ENCODE measurements at regions not wholly inside any gene's neighbourhood (a gene's known extent, or its start where the extent isn't known, plus 50 kb on each side); places are given as distances from the start of the nearest gene placed in this dataset.

DNA sequence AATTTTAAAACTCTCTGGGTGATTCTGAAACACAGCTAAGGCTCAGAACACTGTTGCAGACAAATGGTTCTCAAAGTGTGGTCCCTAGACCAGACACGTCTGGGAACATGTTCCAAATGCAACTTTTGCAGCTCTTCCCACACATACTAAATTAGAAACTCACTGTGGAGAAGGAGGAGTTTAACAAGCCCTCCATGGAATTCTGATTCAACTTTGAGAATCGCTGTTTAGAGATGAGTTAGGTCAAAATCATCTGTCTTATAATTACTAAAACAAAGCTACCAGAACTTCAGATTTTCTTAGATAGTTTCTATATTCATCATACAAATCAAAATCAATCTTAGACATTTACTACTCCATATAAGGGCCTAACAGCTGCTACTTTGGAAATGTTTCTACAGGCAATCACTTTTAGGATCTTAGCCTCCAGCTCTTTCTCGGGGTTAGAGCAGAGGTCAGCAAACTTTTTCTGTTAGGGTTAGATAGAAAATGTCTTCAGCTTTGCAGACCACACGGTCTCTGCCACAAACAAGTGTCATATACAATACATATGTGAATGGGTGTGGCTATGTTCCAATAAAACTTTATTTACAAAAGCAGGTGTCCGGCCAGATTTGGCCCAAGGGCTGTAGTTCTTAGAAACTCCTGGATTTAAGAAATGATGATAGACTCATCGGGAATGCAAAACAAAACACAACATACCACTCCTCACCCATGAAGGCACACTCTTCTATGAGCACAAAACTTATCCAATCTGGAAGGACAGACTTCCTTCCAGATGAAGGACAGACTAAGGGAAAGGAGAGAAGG is 50.0 kb upstream of the ARHGAP18 start:
- TF ChIP-seq EP300 (IDR thresholded peaks at IDR 0.05) (no peak), POLR2A (IDR thresholded peaks at IDR 0.05) (no peak), POLR2AphosphoS5 (IDR thresholded peaks at IDR 0.05) (no peak)
- TF ChIP-seq, protein P1, sequence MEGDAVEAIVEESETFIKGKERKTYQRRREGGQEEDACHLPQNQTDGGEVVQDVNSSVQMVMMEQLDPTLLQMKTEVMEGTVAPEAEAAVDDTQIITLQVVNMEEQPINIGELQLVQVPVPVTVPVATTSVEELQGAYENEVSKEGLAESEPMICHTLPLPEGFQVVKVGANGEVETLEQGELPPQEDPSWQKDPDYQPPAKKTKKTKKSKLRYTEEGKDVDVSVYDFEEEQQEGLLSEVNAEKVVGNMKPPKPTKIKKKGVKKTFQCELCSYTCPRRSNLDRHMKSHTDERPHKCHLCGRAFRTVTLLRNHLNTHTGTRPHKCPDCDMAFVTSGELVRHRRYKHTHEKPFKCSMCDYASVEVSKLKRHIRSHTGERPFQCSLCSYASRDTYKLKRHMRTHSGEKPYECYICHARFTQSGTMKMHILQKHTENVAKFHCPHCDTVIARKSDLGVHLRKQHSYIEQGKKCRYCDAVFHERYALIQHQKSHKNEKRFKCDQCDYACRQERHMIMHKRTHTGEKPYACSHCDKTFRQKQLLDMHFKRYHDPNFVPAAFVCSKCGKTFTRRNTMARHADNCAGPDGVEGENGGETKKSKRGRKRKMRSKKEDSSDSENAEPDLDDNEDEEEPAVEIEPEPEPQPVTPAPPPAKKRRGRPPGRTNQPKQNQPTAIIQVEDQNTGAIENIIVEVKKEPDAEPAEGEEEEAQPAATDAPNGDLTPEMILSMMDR (IDR thresholded peaks at IDR 0.05) = no peak
- Histone ChIP-seq H3K36me3 (no peaks in the 10 kb centered on the region), H3K27ac (no peak overlapping the region), H3K4me1 (no peaks in the 10 kb centered on the region), H3K27me3 (peaks cover 0 to under 1% (median 0%) of the 10 kb centered on the region in 3 donors), H3K4me3 (no peak overlapping the region), H3K9me3 (no peaks in the 10 kb centered on the region)
- 66 to 85% (median 82%) methylated on average over 6 of the region's 6 CpGs for WGBS, 5 donors
- intact Hi-C loops (cut with DNase I; ENCODE audit: low total_unique reads) = no loop called here
- DNase-seq = no peak
